Large intestine (tissue), 3 donors: ENCODE measurements at regions not wholly inside any gene's neighbourhood (a gene's known extent, or its start where the extent isn't known, plus 50 kb on each side); places are given as distances from the start of the nearest gene placed in this dataset.
A peak's percentile ranks its signal among the peaks of the same experiment; 100 is the strongest.

Experiments
- DNase-seq, 2 donors: peaks; one replicate each; pipeline versions ENCODE4 v3.0.0 to v3.0.0-alpha.2; 2013
- H3K27ac ChIP-seq: one replicate; pipeline ENCODE4 v1.5.1; 2013; ENCODE audit warnings: low read length
- H3K27me3 ChIP-seq: 2 replicates; pipeline ENCODE4 v1.6.1; 2013; ENCODE audit warnings: low read length; ENCODE audit not compliant: control insufficient read depth, insufficient read depth
- H3K36me3 ChIP-seq: 2 replicates; pipeline ENCODE4 v1.6.1; 2013; ENCODE audit warnings: low read length; ENCODE audit not compliant: control insufficient read depth, insufficient read depth
- H3K4me1 ChIP-seq: one replicate; pipeline ENCODE4 v1.6.1; 2013; ENCODE audit warnings: low read length; ENCODE audit not compliant: control insufficient read depth, insufficient read depth
- H3K4me3 ChIP-seq: one replicate; pipeline ENCODE4 v1.5.1; 2013; ENCODE audit warnings: low read length
- H3K9me3 ChIP-seq: one replicate; pipeline ENCODE4 v1.6.1; 2013; ENCODE audit warnings: mild to moderate bottlenecking, low read depth, low read length, moderate library complexity; ENCODE audit not compliant: control insufficient read depth
- WGBS: methylation state at CpG from one replicate; pipeline ENCODE4 v1.1.5; 2013; ENCODE audit warnings: low lambda C conversion rate; ENCODE audit not compliant: insufficient coverage; 5-methylcytosine and 5-hydroxymethylcytosine counted together

DNA sequence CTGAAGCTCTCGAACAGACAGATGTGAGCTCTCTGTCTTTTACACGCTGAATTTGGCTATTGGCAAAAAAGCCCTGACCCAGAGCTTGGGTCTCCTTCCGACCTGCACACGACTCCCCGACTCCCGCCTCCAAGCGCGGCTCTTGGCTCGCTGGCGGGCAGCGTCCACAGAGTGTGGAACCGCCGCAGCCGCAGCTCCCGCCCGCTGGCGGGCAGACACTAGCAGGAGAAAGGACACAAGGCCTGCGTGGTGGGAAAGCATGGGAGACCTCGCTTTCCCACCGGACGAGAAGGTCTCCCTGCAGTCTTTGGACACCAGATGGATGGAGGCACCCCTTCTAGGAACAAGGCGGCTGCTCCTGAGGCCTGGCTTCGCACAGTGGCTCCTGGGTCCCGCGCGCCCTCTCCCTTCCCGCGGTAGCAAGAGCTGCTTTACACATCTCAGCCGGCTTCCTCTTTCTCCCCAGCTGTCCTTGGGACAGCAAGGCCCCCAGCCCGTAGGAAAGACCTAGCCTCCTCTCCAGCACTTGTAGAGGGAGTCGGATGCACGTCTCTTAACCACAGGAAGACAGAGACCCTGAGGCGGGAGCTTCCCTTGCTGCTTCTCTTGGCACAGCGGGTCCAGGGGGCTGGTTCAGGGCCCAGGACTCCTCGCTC lies 92.1 kb downstream of the PRKAB2 start:
- Histone ChIP-seq H3K27me3 (peaks cover 94% of the 10 kb centered on the region), H3K4me3 (no peak overlapping the region), H3K27ac (no peak overlapping the region), H3K36me3 (no peaks in the 10 kb centered on the region), H3K4me1 (peaks cover 20% of the 10 kb centered on the region), H3K9me3 (peaks cover 6% of the 10 kb centered on the region)
- DNase-seq: peak in 1 of 2 donors; percentile 22
- WGBS: 0% methylated on average over 3 of the region's 35 CpGs

GRCh38 chr1:147079400-147080005 lies 92.8 kb downstream of the PRKAB2 start:
- no CpG with 5 or more reads among the region's 45 CpGs for WGBS
- Histone ChIP-seq H3K4me3 (no peak overlapping the region), H3K36me3 (no peaks in the 10 kb centered on the region), H3K27me3 (peaks cover 93% of the 10 kb centered on the region), H3K9me3 (peaks cover 6% of the 10 kb centered on the region), H3K27ac (no peak overlapping the region), H3K4me1 (peaks cover 20% of the 10 kb centered on the region)
- no peak for DNase-seq

GRCh38 chr1:147078606-147079399 lies 93.5 kb downstream of the PRKAB2 start:
- no CpG with 5 or more reads among the region's 52 CpGs for WGBS
- no peak for DNase-seq
- Histone ChIP-seq H3K27me3 (peaks cover 90% of the 10 kb centered on the region), H3K9me3 (peaks cover 6% of the 10 kb centered on the region), H3K36me3 (no peaks in the 10 kb centered on the region), H3K4me1 (peaks cover 16% of the 10 kb centered on the region), H3K4me3 (no peak overlapping the region), H3K27ac (no peak overlapping the region)

DNA sequence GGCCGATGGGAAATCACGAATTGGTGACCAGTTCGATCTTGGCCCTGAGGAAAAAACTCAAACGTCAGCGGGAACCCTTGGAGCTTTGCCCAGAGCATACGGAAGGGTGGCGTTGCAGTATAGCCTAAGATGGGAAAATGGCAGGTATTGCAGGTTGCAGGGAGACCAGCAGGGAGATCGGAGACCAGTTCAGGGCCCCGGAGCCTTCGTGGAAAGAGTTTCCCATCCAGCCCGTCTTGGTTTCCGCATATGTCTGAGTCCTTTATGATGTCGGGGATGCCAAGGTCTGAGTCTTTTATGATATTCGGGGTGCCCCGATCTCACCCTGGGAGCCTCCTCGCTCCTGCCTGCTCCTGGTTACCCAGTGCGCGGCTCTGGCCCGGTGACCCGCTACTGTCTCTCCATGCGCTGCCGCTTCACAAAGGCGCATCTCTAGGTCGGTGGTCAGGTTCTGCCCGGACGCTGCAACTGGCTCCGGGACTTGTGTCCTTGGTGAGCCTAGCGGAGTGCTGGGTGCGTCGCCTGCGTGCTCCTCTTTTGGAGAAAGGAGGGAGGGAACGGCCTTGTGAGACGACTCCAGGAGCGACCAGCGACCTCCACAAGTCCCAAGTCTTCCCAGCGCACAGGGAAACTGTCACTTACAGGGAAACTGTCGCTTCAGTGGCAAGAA lies 94.2 kb downstream of the PRKAB2 start:
- WGBS: no CpG with 5 or more reads among the region's 37 CpGs
- Histone ChIP-seq H3K27me3 (peaks cover 90% of the 10 kb centered on the region), H3K4me1 (peaks cover 13% of the 10 kb centered on the region), H3K4me3 (no peak overlapping the region), H3K27ac (no peak overlapping the region), H3K36me3 (no peaks in the 10 kb centered on the region), H3K9me3 (peaks cover 6% of the 10 kb centered on the region)
- DNase-seq: no peak

GRCh38 chr1:147077523-147077922 lies 94.7 kb downstream of the PRKAB2 start:
- H3K4me3 ChIP-seq: no peak overlapping the region
- peaks cover 90% of the 10 kb centered on the region for H3K27me3 ChIP-seq
- H3K9me3 ChIP-seq: peaks cover 6% of the 10 kb centered on the region
- no peaks in the 10 kb centered on the region for H3K36me3 ChIP-seq
- WGBS: no CpG with 5 or more reads among the region's 20 CpGs
- H3K4me1 ChIP-seq: peaks cover 13% of the 10 kb centered on the region
- no peak overlapping the region for H3K27ac ChIP-seq
- DNase-seq: no peak

GRCh38 chr1:147077081-147077480 lies 95.2 kb downstream of the PRKAB2 start:
- no peak overlapping the region for H3K4me3 ChIP-seq
- H3K27ac ChIP-seq: no peak overlapping the region
- no CpG with 5 or more reads among the region's 28 CpGs for WGBS
- DNase-seq: no peak
- peaks cover 13% of the 10 kb centered on the region for H3K4me1 ChIP-seq
- peaks cover 90% of the 10 kb centered on the region for H3K27me3 ChIP-seq
- no peaks in the 10 kb centered on the region for H3K36me3 ChIP-seq
- H3K9me3 ChIP-seq: peaks cover 6% of the 10 kb centered on the region

GRCh38 chr1:147076442-147076841 lies 95.8 kb downstream of the PRKAB2 start:
- peaks cover 13% of the 10 kb centered on the region for H3K4me1 ChIP-seq
- no peak for DNase-seq
- H3K9me3 ChIP-seq: peaks cover 6% of the 10 kb centered on the region
- H3K27me3 ChIP-seq: peaks cover 95% of the 10 kb centered on the region
- no CpG with 5 or more reads among the region's 7 CpGs for WGBS
- H3K36me3 ChIP-seq: no peaks in the 10 kb centered on the region
- no peak overlapping the region for H3K4me3 ChIP-seq
- no peak overlapping the region for H3K27ac ChIP-seq

DNA sequence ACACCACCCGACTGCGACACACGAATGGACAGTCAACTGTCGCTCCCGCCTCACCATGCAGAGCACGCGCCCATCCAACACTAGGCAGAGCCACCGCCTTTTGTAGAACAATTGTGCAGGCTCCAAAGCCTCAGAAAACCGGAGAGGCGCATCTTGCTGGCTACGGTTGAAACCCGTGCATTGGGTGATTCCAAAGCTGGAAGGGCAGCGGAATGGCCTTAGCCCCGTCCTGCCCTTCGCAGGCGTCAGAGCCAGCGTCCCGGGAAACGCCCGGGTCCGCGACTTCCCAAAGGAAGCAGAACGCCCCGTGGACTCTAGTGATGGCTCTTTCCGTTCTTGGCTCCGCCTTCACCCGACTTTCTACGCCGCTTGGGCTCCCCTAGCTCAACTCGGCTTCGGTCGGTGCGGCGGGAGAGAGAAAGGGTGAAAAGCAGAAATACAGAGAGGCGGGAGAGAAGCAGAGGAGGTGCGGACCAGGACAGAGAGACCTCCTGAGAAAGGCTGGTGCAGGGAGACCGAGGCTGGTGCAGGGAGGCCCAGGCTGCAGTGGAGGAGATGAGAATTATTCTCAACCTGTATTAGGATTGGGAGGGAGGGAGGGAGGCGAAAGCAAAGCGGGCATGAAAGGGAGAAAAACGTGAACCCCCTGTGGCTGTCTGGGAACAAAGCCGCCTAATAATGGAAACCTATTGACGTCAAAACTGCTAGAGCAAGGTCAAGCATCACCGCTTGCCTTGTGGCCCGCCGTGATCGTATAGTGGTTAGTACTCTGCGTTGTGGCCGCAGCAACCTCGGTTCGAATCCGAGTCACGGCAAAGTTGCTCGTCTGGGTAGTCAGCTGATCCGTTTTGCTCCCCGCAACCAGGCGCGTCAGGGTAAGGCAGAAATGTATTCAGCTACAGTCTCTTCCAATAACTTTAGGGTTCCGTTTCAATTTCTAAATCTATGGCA lies 99.5 kb downstream of the PRKAB2 start:
- Histone ChIP-seq H3K27ac (no peak overlapping the region), H3K4me3 (peak overlapping the region; percentile 14)
- DNase-seq: peak in 1 of 2 donors; percentile 38

GRCh38 chr1:147071142-147071541 lies 101.1 kb downstream of the PRKAB2 start:
- H3K27ac ChIP-seq: no peak overlapping the region
- WGBS: no CpG with 5 or more reads among the region's 1 CpG
- no peaks in the 10 kb centered on the region for H3K36me3 ChIP-seq
- no peaks in the 10 kb centered on the region for H3K4me1 ChIP-seq
- no peak for DNase-seq
- peaks cover 55% of the 10 kb centered on the region for H3K27me3 ChIP-seq
- no peak overlapping the region for H3K4me3 ChIP-seq
- no peaks in the 10 kb centered on the region for H3K9me3 ChIP-seq

More for the DNA sequence above, 99.5 kb downstream of the PRKAB2 start:
- Histone ChIP-seq H3K36me3 (no peaks in the 10 kb centered on the region), H3K27me3 (peaks cover 71% of the 10 kb centered on the region), H3K9me3 (peaks cover 3% of the 10 kb centered on the region), H3K4me1 (peaks cover 2% of the 10 kb centered on the region)
- WGBS: 10% methylated on average over 2 of the region's 58 CpGs
